ENCODE measurements at regions not wholly inside any gene's neighbourhood (a gene's known extent, or its start where the extent isn't known, plus 50 kb on each side); places are given as distances from the start of the nearest gene placed in this dataset.
"Not testable (repeated sequence)": the region's sequence is repeated elsewhere in the genome, so short reads cannot be mapped to it uniquely, and the experiment has no call there.

DNA sequence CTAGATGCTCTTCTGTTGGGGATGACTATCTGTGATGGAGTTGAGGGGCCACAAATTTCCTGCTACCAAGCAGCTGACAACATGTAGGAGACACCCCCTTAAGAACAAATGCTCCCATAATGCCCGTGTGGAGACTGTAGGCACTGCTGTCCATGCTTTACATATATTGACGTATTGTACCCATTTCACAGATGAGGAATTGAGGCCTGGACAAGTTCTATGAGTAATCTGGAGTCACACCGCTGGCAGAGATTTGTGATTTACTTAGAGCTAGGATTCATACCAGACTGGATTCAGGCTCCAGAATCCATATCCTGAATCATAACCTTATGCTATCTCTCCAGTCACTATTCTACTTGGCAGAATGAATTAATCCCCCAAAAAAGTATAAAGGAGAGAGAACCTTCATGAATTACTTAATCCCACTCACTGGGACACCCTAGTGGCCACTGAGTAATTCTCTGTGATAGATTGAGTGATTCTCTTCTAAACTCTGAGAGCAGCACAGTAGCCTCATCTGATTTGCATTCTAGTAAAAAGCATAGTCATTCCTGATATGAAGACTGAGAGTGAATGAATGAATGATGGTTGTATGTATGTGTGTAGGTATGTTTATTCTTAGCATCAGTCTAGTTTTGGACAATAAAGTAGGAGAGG is 460.7 kb upstream of the MEIS1 start:
- TF ChIP-seq, protein P1, sequence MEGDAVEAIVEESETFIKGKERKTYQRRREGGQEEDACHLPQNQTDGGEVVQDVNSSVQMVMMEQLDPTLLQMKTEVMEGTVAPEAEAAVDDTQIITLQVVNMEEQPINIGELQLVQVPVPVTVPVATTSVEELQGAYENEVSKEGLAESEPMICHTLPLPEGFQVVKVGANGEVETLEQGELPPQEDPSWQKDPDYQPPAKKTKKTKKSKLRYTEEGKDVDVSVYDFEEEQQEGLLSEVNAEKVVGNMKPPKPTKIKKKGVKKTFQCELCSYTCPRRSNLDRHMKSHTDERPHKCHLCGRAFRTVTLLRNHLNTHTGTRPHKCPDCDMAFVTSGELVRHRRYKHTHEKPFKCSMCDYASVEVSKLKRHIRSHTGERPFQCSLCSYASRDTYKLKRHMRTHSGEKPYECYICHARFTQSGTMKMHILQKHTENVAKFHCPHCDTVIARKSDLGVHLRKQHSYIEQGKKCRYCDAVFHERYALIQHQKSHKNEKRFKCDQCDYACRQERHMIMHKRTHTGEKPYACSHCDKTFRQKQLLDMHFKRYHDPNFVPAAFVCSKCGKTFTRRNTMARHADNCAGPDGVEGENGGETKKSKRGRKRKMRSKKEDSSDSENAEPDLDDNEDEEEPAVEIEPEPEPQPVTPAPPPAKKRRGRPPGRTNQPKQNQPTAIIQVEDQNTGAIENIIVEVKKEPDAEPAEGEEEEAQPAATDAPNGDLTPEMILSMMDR (IDR thresholded peaks at IDR 0.05; ENCODE audit: low read depth, low read length, missing control alignments) = peak; percentile 19
- H3K4me3 ChIP-seq (replicated peaks; ENCODE audit: low read depth, low read length) = no peak overlapping the region
- DNase-seq (ENCODE audit: extremely low read depth, low read depth) = no peak

DNA sequence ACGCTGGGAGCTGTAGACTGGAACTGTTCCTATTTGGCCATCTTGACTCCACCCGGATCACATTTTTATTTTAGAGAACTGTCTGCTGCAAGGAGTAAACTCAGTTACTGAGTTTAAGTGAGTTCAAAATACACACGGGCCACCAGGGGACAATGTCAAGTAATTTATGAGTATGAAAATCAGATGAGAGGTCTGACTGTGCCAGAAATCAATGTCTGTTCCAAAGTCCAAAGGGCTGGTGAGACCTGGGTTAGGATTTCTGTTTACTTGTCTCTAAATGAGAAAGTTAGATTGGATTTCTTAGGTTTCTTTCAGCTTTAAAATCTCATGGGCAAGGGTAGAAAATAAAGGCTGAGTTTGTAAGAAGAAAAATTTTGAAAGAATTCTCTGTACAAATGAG is 465.8 kb upstream of the MEIS1 start:
- TF ChIP-seq, protein P1 (IDR thresholded peaks at IDR 0.05; ENCODE audit: low read depth, low read length, missing control alignments) = no peak
- no peak for DNase-seq (ENCODE audit: extremely low read depth, low read depth)

DNA sequence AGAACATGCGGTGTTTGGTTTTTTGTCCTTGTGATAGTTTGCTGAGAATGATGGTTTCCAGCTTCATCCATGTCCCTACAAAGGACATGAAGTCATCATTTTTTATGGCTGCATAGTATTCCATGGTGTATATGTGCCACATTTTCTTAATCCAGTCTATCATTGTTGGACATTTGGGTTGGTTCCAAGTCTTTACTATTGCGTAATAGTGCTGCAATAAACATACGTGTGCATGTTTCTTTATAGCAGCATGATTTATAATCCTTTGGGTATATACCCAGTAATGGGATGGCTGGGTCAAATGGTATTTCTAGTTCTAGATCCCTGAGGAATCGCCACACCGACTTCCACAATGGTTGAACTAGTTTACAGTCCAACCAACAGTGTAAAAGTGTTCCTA is 471.6 kb upstream of the MEIS1 start:
- not testable (repeated sequence) for DNase-seq (ENCODE audit: extremely low read depth, low read depth); H3K4me3 ChIP-seq (replicated peaks; ENCODE audit: low read depth, low read length)

More for the DNA sequence above, 465.8 kb upstream of the MEIS1 start:
- no peak overlapping the region for H3K4me3 ChIP-seq (replicated peaks; ENCODE audit: low read depth, low read length)

DNA sequence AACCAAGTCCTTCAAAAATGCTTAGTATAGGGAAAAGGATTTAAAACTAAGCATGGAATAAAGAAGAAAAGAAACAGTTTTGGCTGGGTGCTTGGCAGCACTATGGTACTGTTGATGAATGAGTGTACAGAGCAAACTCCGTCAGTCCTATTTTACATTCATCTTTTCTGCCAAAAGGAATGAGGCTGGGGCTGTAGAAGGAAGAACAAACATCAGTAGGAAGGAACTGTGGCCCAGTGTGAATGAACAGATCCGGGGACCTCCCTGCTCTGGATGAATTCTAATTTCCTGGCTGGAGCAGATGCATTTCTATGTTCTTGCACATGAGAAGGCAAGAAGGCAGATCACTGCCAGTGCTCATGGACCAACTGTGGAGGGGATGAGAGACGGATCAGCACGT is 474.0 kb upstream of the MEIS1 start:
- TF ChIP-seq, protein P1 (IDR thresholded peaks at IDR 0.05; ENCODE audit: low read depth, low read length, missing control alignments) = no peak
- DNase-seq (ENCODE audit: extremely low read depth, low read depth) = no peak
- no peak overlapping the region for H3K4me3 ChIP-seq (replicated peaks; ENCODE audit: low read depth, low read length)

DNA sequence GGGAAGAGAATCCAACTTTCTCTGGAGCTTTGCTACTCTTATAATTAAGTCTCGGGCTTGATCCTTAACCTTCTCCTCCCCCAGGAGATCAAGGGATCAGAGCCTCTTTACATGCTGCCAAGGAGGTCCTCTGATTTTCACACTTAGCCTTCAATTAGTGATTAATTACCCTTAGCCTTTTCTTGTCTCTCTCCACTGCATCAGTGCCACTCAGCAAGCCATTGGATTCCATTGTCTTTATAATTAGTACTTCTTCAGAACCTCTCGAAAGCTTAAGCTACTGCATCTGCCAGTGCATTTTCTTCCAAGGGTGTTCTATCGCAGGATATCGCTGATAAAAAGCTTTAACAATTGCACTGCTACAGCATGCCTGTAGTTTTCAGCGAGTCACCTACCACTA is 477.0 kb upstream of the MEIS1 start:
- TF ChIP-seq, protein P1 (IDR thresholded peaks at IDR 0.05; ENCODE audit: low read depth, low read length, missing control alignments) = no peak
- no peak for DNase-seq (ENCODE audit: extremely low read depth, low read depth)

DNA sequence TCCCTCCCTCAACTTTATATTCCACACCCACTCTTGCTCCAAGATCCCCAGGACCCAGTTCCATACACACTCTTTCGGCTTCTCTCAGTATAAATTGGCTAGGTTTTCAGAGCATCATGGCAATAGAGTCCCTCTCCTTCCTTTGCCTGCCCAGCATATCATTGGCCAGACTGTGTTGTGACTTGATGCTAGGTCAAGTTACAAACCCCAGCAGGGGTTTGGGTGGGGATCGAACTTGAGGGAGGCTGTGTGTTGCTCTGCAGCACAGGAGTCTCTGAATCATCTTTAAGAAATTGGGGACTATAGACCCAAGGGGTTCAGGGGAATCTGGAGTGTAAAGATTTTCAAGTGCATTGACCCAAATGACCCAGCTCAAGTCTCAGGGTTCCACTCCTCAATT is 477.5 kb upstream of the MEIS1 start:
- TF ChIP-seq, protein P1 (IDR thresholded peaks at IDR 0.05; ENCODE audit: low read depth, low read length, missing control alignments) = no peak
- no peak for DNase-seq (ENCODE audit: extremely low read depth, low read depth)
- no peak overlapping the region for H3K4me3 ChIP-seq (replicated peaks; ENCODE audit: low read depth, low read length)

More for the DNA sequence above, 477.0 kb upstream of the MEIS1 start:
- H3K4me3 ChIP-seq (replicated peaks; ENCODE audit: low read depth, low read length) = no peak overlapping the region

DNA sequence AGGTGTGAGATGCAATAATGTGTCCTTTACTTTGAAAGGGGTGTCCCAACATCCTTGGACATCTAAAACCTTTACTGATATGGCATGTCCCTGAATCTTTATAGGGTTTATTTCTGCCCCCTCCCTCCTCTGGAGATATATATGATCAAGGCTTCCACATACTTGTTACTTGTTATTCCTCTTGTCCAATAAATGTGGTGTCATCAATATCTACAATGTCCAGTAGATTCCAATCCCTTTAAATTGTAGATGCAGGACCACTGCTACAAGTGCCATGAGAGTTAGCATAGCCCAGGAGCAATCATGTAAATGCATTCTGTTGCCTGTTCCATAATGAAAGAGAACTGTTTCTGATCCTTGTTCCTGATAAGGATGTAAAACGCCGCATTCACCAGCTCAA is 479.7 kb upstream of the MEIS1 start:
- DNase-seq (ENCODE audit: extremely low read depth, low read depth) = no peak
- TF ChIP-seq, protein P1 (IDR thresholded peaks at IDR 0.05; ENCODE audit: low read depth, low read length, missing control alignments) = no peak
- no peak overlapping the region for H3K4me3 ChIP-seq (replicated peaks; ENCODE audit: low read depth, low read length)

All from HFF-Myc (cell line).